ENCODE measurements at regions not wholly inside any gene's neighbourhood (a gene's known extent, or its start where the extent isn't known, plus 50 kb on each side); places are given as distances from the start of the nearest gene placed in this dataset.

- no peak for TF ChIP-seq CTCF (IDR thresholded peaks at IDR 0.05)
- no peak for TF ChIP-seq POLR2A (IDR thresholded peaks at IDR 0.05)
Measured at GRCh38 chr18:64663086-64663485, 514.2 kb upstream of the LINC00305 start.
